Rectal smooth muscle tissue (tissue), 1 donor: ENCODE measurements at regions not wholly inside any gene's neighbourhood (a gene's known extent, or its start where the extent isn't known, plus 50 kb on each side); places are given as distances from the start of the nearest gene placed in this dataset.

Experiments
- H3K27ac ChIP-seq: one replicate; pipeline ENCODE4 v1.7.0; 2013; ENCODE audit warnings: low read depth, low read length, inconsistent platforms
- H3K27me3 ChIP-seq: one replicate; pipeline ENCODE4 v1.7.0; 2013; ENCODE audit warnings: low read length; ENCODE audit not compliant: control insufficient read depth, insufficient read depth
- H3K36me3 ChIP-seq: one replicate; pipeline ENCODE4 v1.7.0; 2013; ENCODE audit warnings: low read length; ENCODE audit not compliant: control insufficient read depth, insufficient read depth
- H3K4me1 ChIP-seq: one replicate; pipeline ENCODE4 v1.7.0; 2013; ENCODE audit warnings: low read length; ENCODE audit not compliant: control insufficient read depth, insufficient read depth
- H3K4me3 ChIP-seq: one replicate; pipeline ENCODE4 v1.7.0; 2013; ENCODE audit warnings: low read length
- H3K9ac ChIP-seq: one replicate; pipeline ENCODE4 v1.7.0; 2013; ENCODE audit warnings: low read length

DNA sequence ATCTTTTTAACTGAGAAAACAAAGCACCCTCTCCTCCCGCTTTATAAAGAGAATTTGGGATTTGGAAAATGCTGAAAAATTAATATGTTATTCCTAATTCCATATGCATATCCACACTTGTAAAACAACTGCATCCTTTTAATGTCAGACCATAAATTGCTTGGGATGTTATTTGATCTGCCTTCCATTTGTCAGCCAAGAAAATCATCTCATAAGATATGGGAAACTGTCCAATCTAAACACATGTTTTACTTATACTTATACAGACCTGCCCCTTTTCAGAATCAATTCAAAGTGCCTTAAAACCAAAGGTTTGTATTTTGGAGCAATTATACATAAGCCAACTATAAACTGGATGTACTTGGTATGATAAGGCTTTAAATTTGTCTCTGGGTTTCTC is 595.5 kb upstream of the PFKP start:
- Histone ChIP-seq H3K27me3 (no peaks in the 10 kb centered on the region), H3K9ac (no peak overlapping the region), H3K4me3 (no peak overlapping the region), H3K4me1 (no peaks in the 10 kb centered on the region), H3K36me3 (no peaks in the 10 kb centered on the region), H3K27ac (no peak overlapping the region)

DNA sequence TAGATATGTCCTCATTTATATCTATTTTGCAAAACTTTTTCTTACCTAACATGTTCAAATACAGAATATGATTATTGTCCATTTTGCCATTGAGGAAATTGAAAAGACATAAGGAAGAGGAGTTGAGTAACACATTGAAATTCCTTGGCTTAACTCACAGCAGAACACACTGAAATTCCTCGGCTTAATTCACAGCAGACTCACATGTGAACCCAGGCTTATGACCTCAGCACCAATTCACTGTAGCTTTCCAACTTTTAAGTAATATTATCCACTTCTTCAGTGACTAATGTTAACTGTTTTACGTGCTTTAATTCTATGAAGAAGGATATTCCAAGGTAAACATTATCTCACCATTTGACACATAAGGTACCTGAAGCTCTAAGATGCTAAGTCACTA is 597.5 kb upstream of the PFKP start:
- no peaks in the 10 kb centered on the region for H3K27me3 ChIP-seq
- H3K9ac ChIP-seq: no peak overlapping the region
- no peaks in the 10 kb centered on the region for H3K36me3 ChIP-seq
- no peak overlapping the region for H3K27ac ChIP-seq
- H3K4me1 ChIP-seq: no peaks in the 10 kb centered on the region
- H3K4me3 ChIP-seq: no peak overlapping the region

DNA sequence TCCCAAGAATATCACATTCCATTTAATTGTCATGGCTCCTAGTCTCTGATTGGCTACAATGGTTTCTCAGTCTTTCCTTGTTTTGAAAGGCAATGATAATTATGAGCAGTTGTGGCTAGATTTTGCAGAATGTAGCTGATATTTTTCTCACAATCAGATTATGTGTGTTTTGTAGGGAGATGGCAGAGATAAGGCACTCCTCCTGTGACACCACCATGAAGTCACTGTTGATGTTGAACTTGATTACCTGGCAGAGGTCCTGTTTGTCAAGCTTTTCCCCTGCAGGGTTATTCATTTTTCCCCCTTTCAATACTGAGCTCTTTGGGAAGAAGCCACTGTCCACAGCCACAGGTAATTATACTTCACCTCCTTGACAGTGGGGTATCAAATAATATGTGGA is 602.9 kb upstream of the PFKP start:
- Histone ChIP-seq H3K4me3 (no peak overlapping the region), H3K9ac (no peak overlapping the region), H3K36me3 (no peaks in the 10 kb centered on the region), H3K27me3 (no peaks in the 10 kb centered on the region), H3K4me1 (no peaks in the 10 kb centered on the region), H3K27ac (no peak overlapping the region)

DNA sequence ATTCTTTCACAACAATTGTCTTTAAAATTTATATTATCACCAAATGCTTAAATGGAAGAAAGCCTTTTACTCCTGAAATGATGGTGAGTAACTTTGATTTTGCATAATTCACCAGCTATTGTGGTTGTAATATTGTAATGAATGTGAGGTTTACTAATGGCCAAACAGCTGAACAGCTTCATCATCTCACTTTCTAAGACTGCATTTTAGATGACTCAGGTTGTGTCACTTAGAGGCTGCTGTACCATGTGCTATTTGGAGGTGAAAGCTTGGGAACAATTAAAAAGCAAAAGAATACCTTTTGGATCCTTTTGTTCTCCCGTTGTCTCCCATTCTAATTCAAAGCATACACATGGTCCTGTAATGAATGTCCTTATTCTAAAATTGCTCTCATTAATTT is 604.0 kb upstream of the PFKP start:
- H3K36me3 ChIP-seq: no peaks in the 10 kb centered on the region
- H3K27ac ChIP-seq: no peak overlapping the region
- H3K27me3 ChIP-seq: no peaks in the 10 kb centered on the region
- no peak overlapping the region for H3K9ac ChIP-seq
- no peaks in the 10 kb centered on the region for H3K4me1 ChIP-seq
- no peak overlapping the region for H3K4me3 ChIP-seq

DNA sequence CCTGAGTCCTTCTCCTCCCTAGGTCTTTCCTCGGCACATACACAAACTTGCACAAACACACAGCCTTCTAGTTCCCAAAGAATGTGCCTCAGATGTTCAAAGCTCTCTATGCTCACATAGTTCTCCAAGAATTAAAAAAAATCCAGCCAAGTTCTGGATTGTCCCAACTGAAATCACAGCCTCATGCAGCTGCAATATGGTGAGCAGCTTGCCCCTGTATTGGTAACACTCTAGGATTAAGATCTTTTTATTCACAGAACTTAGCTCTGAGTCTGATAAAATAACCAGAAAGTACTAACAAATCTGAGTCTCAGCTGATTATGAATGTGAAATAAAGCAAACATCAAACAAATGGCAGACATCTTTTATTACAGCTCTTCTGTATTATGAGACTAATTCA is 604.8 kb upstream of the PFKP start:
- Histone ChIP-seq H3K4me3 (no peak overlapping the region), H3K27ac (no peak overlapping the region), H3K9ac (no peak overlapping the region), H3K27me3 (no peaks in the 10 kb centered on the region), H3K36me3 (no peaks in the 10 kb centered on the region), H3K4me1 (no peaks in the 10 kb centered on the region)

DNA sequence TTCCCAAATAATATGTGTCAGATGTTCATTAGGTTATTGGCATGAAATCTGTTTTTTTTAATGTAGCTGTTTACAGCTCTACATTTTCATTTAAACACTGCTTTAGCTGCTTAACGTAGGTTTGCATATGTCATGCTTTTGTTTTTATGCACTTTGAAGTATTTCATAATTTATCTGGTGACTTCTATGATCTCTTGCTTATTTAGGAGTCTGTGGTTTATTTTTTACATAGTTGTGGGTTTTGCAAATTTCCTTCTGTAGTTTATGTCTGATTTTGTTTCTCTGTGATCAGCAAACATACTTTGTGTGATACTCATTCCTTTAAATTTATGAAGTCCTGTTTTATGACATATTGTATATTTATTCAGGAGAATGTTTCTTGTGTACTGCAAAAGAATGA is 606.5 kb upstream of the PFKP start:
- Histone ChIP-seq H3K36me3 (no peaks in the 10 kb centered on the region), H3K4me1 (no peaks in the 10 kb centered on the region), H3K27me3 (no peaks in the 10 kb centered on the region), H3K27ac (no peak overlapping the region), H3K9ac (no peak overlapping the region), H3K4me3 (no peak overlapping the region)

DNA sequence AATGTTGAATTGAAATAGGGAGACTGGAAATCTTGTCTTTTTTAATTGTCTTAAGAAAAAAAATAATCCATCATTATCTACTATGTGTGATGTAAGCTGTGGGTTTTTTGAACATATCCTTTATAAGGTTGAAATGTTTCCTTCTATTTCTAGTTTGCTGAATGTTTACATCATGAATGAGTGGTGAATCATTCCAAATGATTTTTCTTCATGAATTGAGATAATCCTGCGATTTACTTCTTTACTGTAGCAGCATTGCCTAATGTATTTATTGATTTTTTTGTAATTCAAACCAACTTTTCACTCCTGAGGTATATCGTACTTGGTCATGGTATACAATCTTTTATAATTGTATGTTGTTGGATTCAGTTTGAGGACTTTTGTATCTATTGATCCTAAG is 607.6 kb upstream of the PFKP start:
- Histone ChIP-seq H3K36me3 (no peaks in the 10 kb centered on the region), H3K9ac (no peak overlapping the region), H3K4me3 (no peak overlapping the region), H3K4me1 (no peaks in the 10 kb centered on the region), H3K27ac (no peak overlapping the region), H3K27me3 (no peaks in the 10 kb centered on the region)

DNA sequence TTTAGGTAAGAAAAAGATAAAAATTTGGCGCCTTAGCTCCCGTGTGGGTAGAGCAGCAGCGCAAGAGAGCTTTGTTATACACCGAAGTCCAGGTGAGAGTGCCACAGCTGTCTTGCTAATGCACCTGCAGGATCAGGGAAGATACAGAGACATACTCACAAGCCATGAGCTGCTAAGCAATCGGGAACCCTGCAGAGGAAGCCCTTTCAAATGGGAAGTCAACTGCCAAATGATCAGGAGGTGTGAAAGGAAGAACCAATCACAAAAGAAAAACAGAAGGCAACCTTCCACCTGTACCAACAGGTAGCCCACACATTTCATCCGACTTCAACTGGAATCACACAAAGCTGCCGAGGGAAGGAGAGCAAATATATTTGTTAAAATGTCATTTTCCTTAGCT is 610.5 kb upstream of the PFKP start:
- no peak overlapping the region for H3K9ac ChIP-seq
- H3K36me3 ChIP-seq: no peaks in the 10 kb centered on the region
- H3K27me3 ChIP-seq: no peaks in the 10 kb centered on the region
- no peak overlapping the region for H3K4me3 ChIP-seq
- no peaks in the 10 kb centered on the region for H3K4me1 ChIP-seq
- H3K27ac ChIP-seq: no peak overlapping the region

DNA sequence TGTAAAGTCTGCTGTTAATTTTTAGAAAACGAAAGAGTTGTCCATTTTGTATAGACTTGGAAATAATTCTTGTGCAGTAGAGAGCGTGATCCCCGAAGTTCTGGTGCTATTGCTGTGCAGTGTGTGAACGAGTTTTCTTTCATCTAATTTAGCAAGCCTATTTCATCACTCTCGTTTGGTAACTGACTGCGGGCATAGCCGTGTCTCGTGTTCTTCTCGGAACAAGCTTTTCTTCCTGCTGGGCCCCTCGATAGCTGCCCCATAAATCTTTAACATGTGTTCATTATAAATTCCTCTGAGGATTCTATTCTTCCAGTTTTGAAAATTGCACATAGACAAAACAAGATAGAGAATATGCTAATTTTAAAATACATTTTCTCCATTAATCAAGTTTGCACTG is 622.0 kb upstream of the PFKP start:
- no peak overlapping the region for H3K9ac ChIP-seq
- H3K4me3 ChIP-seq: no peak overlapping the region
- H3K27me3 ChIP-seq: no peaks in the 10 kb centered on the region
- H3K36me3 ChIP-seq: no peaks in the 10 kb centered on the region
- no peaks in the 10 kb centered on the region for H3K4me1 ChIP-seq
- H3K27ac ChIP-seq: no peak overlapping the region

DNA sequence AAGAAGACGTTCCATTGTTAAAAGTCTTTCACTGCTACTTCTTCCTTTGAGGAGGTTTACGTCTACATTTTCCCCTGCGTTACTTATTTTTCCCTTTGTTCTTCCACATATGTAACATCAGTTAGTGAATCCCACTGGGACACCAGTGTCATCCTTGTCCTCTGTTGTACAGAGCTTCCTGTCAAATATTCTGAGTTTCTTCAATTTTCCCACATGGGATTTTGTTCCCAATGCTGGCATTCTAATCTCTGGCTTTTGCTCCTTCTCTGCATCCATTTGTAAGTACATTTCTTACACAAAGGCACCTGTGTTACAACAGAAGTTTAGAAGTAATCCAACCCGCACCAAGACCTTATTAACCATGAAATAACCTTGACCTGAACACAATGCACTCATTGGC is 627.4 kb upstream of the PFKP start:
- Histone ChIP-seq H3K4me1 (no peaks in the 10 kb centered on the region), H3K27me3 (no peaks in the 10 kb centered on the region), H3K4me3 (no peak overlapping the region), H3K36me3 (no peaks in the 10 kb centered on the region), H3K9ac (no peak overlapping the region), H3K27ac (no peak overlapping the region)

DNA sequence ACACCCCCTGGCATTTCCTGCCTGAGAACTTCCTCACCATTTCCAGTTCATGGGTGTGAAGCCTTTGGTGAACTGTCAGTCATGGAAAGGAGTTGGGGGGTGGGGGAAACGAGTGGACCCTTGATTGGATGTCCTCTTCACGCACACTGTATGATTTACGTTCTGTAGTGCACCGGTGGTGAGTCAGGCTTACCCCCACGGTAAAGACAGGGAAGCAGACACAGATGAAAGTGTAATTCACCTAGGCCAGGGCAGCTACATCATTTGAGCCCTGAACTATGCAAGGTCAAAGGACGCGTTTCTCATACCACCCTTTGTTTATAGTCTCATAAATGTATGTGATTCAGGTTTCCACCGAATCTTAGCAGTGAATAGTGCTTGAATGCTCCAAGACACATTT is 628.3 kb upstream of the PFKP start:
- H3K4me3 ChIP-seq: no peak overlapping the region
- no peaks in the 10 kb centered on the region for H3K36me3 ChIP-seq
- no peaks in the 10 kb centered on the region for H3K4me1 ChIP-seq
- H3K9ac ChIP-seq: no peak overlapping the region
- no peak overlapping the region for H3K27ac ChIP-seq
- H3K27me3 ChIP-seq: no peaks in the 10 kb centered on the region

DNA sequence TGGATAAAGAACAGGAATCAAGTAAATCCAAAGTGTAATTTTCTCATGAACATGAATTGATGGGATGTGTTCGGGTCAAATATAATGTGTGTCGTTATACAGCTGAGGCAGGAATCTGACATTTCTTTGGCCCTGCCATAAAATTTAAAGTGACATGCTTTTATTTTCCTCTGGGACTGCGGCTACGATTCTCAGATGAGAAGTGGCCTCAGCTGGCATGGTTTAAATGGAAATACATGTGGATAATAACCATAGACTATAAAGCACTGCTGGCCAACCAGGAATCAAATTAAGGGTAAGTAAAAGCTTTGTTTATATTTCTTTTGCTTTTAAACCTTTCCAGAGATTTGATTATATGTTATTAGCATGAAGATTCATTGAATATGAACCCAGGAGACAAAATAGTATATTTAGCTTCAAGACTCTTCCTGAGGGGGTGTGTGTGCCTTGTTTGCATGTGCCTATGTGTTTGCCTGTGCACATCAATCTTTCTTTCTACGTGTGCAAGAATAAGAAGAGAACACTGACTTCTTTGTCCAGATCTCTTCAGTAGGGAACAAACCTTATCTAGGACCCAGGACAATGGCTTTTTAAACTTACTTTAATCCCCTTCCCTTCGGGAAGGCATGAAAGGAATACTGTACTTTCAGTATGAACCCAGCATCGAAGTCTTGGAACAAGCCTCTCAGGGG is 629.0 kb upstream of the PFKP start:
- Histone ChIP-seq H3K9ac (no peak overlapping the region), H3K36me3 (no peaks in the 10 kb centered on the region), H3K27me3 (no peaks in the 10 kb centered on the region), H3K27ac (no peak overlapping the region), H3K4me3 (no peak overlapping the region), H3K4me1 (no peaks in the 10 kb centered on the region)

DNA sequence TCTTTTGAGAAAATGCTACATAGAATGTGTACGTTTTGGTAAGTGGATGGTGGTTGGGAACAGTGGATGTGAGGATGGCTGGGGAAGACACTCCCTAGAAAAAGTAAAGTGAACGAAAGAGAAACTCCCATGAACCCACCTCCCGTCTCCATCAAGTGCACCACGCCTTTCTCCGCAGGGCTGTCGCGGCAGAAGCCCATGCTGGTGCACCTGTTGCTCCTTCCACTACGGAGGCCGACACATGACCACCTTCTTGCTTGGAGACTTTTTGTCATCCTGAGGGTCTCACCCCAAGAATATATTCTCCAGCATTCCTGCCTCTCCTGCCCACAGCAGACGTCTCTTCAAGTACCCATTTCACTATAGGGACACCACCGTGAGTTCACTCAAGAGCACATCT is 630.4 kb upstream of the PFKP start:
- Histone ChIP-seq H3K27ac (no peak overlapping the region), H3K4me1 (no peaks in the 10 kb centered on the region), H3K27me3 (no peaks in the 10 kb centered on the region), H3K36me3 (no peaks in the 10 kb centered on the region), H3K9ac (no peak overlapping the region), H3K4me3 (no peak overlapping the region)
